ENCODE measurements at regions not wholly inside any gene's neighbourhood (a gene's known extent, or its start where the extent isn't known, plus 50 kb on each side); places are given as distances from the start of the nearest gene placed in this dataset.

DNA sequence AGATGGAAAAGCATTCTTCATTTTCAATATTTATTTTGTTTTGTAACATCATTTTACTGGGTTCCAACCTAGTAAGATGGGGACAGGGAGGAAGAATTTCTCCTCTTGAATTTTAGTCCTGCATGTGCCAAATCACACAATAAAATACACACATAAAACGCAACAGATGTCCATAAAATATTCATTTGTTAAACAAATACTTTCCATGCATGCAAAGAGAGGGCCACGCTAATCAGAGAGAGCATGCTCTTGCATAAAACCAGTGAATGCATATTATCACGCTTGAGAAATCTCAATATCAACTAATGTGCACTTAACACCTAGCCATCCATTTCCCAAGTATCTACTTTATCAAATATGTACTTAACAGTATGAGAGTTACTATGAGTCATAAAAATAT, 212.6 kb upstream of the TARS1 start:
- TF ChIP-seq YY1 (IDR thresholded peaks at IDR 0.05) (no peak), JUND (IDR thresholded peaks at IDR 0.05) (no peak)
- TF ChIP-seq, protein P1, sequence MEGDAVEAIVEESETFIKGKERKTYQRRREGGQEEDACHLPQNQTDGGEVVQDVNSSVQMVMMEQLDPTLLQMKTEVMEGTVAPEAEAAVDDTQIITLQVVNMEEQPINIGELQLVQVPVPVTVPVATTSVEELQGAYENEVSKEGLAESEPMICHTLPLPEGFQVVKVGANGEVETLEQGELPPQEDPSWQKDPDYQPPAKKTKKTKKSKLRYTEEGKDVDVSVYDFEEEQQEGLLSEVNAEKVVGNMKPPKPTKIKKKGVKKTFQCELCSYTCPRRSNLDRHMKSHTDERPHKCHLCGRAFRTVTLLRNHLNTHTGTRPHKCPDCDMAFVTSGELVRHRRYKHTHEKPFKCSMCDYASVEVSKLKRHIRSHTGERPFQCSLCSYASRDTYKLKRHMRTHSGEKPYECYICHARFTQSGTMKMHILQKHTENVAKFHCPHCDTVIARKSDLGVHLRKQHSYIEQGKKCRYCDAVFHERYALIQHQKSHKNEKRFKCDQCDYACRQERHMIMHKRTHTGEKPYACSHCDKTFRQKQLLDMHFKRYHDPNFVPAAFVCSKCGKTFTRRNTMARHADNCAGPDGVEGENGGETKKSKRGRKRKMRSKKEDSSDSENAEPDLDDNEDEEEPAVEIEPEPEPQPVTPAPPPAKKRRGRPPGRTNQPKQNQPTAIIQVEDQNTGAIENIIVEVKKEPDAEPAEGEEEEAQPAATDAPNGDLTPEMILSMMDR (IDR thresholded peaks at IDR 0.05; ENCODE audit: low read depth, low read length, missing input control): no peak
